Islet of Langerhans (tissue), 1 donor: ENCODE measurements at regions not wholly inside any gene's neighbourhood (a gene's known extent, or its start where the extent isn't known, plus 50 kb on each side); places are given as distances from the start of the nearest gene placed in this dataset.
A peak's percentile ranks its signal among the peaks of the same experiment; 100 is the strongest.
"Not testable (repeated sequence)": the region's sequence is repeated elsewhere in the genome, so short reads cannot be mapped to it uniquely, and the experiment has no call there.

Source experiments
- FAIRE-seq: peaks from one replicate; lab custom pipeline; 2011; peaks lifted over from hg19 to GRCh38; lab: Jason Lieb, UNC

- FAIRE-seq = no peak
Observed at GRCh38 chr4:95779447-95779846, 60.4 kb upstream of the PDHA2 start.

DNA sequence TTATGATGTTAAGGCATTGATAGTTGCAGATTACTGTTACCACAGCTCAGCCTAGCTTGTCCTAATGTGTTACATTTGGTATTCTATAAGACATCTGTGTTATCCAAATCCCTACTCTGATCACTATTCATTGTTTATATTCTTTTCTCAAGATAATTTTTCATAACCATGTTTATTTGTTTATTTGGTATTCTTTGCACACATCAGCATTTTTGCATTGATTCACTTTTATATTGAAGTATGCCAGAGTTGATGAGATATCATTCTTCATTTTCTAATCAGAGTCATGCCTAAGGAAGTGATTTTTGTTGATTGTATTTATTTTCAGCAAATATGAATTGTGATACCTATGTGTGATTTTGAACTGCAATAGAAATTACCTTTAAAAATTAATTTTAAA lies 61.2 kb upstream of the PDHA2 start:
- no peak for FAIRE-seq

- not testable (repeated sequence) for FAIRE-seq
Observed at GRCh38 chr4:95770605-95771004, 69.3 kb upstream of the PDHA2 start.

- no peak for FAIRE-seq
Observed at GRCh38 chr4:95764961-95765360, 74.9 kb upstream of the PDHA2 start.

GRCh38 chr4:95761871-95762270 lies 78.0 kb upstream of the PDHA2 start:
- no peak for FAIRE-seq

DNA sequence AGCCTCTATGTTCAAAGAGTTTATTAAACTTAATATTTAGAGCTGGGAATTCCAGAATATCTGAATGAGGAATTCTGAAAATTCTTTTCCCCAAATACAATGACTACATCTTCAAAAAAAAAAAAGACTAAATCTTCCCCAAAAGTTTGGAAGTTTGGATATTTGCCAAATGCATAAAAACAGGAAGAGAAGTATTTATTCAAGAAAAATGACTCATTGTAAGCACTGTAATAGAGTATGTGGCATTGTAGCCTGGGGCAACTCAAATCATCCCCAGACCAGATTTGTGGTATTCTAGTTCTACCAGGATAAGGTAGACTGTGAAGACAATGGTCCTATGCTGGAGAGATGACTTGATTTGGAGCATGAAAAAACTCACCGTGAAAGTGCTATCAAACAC lies 78.5 kb upstream of the PDHA2 start:
- peak; percentile 9 for FAIRE-seq

GRCh38 chr4:95760646-95761045 lies 79.2 kb upstream of the PDHA2 start:
- FAIRE-seq = peak; percentile 70

- no peak for FAIRE-seq
Observed at GRCh38 chr4:95758001-95758400, 81.9 kb upstream of the PDHA2 start.

GRCh38 chr4:95754667-95755066 lies 85.2 kb upstream of the PDHA2 start:
- no peak for FAIRE-seq

DNA sequence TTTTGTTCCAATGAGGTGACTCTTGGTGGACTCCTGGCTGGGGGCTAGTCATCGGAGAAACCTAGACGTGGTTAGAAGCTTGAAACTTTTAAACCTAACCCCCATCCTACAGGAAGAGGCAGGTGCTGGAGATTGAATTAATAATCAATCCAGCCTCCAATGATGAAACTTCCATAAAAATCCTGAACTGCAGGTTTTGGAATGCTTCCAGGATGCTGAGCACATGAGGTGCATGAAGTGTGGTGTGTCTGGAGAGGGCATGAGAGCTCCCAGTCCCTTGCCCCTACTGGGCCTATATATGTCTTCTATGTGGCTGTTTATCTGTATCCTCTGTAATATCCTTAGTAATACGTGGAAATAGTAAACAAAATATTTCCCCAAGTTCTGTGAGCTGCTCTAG lies 90.7 kb upstream of the PDHA2 start:
- FAIRE-seq = no peak

- no peak for FAIRE-seq
Observed at GRCh38 chr4:95742872-95743271, 97.0 kb upstream of the PDHA2 start.

- no peak for FAIRE-seq
Observed at GRCh38 chr4:95742179-95742578, 97.7 kb upstream of the PDHA2 start.

- peak; percentile 96 for FAIRE-seq
Observed at GRCh38 chr4:95732061-95732460, 107.8 kb upstream of the PDHA2 start.

DNA sequence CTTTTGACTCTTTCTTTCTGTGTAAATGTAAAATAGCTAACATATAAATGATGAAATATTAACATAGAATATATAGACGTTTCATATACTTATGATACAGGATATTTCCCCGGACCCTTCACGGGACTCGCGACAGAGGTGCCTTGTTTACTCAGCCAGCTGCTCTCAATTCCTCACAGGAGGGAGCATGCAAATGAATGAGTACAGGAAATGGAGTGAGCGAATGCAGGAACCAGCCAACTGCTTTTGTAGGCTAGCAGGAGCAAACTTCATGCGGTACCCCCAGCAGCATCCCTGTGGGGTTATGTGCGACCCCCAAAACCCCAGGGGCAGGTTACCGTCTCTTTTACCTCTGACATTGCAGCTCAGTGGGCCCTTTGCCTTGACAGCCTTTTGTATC lies 110.3 kb upstream of the PDHA2 start:
- FAIRE-seq = no peak

GRCh38 chr4:95728145-95728544 lies 111.7 kb upstream of the PDHA2 start:
- FAIRE-seq = no peak

DNA sequence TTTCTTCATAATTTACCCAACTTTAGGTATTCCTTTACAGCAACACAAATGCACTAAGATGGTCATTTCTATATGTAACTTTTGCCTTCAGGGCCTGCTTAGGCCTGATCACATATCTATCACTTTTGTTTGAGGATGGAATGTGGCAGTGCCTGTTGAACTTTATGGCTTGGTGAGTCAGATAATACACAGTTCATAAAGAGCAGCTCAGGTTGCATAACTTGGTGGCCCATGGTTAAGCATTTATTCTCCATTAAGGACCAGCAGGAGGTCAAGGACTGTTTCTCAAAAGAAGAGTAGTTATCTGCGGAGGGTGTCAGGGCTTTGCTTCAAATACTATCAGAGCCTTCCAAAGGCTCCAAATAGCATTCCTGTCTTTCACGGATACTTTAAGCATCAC lies 124.1 kb upstream of the PDHA2 start:
- no peak for FAIRE-seq

DNA sequence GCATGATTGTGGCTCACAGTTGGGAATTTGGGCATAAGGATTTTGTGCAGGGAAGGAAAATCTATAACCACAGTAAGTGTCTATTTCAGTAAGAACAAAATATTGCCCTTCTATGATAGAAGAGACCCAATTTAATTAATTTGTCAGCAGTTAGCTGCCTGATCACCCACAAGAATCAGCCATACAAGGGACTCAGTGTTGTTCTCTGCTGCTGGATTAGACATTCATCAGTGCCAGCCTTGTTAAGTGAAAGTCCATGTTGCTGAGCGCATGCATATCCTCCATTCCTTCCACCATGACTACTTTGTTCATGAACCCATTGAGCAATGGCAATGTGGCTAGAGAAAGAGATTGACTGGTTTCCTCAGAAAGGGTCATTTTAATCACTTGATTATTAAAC lies 125.3 kb upstream of the PDHA2 start:
- no peak for FAIRE-seq

- FAIRE-seq = no peak
Observed at GRCh38 chr4:95705323-95705722, 134.6 kb upstream of the PDHA2 start.

GRCh38 chr4:95701500-95702170 lies 138.3 kb upstream of the PDHA2 start:
- FAIRE-seq = no peak

GRCh38 chr4:95694411-95694810 lies 145.5 kb upstream of the PDHA2 start:
- no peak for FAIRE-seq

DNA sequence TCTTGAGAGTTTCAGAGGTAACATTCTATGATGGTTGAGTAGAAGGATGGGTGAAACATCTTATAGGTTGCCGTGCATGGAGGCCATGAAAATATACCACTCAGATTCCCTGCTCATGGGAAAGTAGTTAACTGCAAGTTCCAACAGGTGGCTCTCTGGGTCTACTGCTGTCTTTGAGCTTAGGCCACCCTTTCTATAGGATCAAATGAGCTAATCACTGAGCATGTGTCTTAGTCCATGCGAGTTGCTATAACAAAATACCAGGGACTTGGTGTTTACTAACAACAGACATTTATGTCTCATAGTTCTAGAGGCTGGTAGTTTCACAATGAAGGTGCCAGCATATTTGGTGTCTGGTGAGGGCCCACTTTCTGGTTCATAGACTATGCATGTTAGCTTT lies 144.8 kb upstream of the UNC5C start:
- FAIRE-seq = no peak

- no peak for FAIRE-seq
Observed at GRCh38 chr4:95676190-95676589, 127.4 kb upstream of the UNC5C start.

DNA sequence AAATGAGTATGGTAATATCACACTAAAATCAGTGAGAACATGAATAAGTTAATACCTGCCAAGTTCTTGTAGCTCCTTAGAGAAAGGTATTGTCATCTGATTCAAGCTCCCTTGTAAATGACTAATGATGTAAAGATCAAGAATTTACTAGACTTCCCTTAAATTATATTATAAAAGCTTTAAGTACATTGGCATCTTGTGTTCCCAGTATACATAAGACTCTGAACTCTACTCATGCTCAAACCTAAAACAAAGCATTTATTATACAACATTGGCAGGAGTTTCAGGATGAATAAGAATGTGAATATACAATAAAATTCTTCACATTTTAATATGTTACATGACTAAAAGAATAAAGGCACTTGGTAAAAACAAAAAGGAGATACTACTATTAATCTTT lies 126.8 kb upstream of the UNC5C start:
- no peak for FAIRE-seq

DNA sequence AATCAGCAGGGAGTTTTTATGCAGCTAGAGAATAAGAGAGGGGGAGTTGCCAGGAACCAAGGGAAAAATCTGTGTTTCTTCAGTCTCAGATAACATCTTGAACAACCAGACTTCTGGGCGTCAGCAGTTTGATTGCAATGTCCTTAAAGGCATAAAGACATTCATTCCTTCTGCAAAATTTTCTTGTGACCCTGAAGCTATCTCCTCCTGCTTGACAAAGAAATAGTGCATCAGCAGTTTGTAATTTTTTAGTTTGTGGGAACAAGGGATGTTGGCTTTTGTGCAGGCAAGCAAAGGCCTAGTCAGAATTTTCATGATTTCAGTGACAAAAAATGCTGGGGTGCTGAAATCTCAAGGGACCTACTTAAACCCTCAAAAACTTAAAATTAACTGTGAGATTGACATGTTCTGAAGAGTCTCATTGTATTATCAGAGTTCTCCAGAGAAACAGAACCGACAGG lies 125.8 kb upstream of the UNC5C start:
- FAIRE-seq = no peak

DNA sequence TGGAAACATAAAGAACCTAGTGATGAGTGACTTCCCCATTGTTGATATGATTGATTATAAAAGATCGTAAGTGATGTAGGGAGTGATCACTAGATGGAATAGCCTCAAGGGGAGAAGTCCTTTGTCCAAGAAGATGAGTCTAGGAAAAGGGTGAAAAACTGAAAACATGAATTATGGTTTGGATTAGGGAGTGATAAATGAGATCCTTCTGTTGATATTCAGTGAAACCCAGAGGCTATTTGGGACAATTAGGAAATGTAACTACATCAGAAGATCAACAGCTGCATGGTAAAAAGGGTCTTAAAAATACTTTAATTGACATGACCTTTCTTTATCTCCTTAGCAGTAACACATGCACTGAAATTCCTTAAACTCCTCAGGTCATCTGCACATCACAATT lies 124.0 kb upstream of the UNC5C start:
- no peak for FAIRE-seq
